Naive thymus-derived CD8-positive, alpha-beta T cell (primary cell): ENCODE measurements at regions not wholly inside any gene's neighbourhood (a gene's known extent, or its start where the extent isn't known, plus 50 kb on each side); places are given as distances from the start of the nearest gene placed in this dataset.

ENCODE experiments used
- ATAC-seq, 2 donors: fragments of 150-1000 bp; cut with Tn5 transposase in 1 of 2; sonication (Bioruptor Pico), chemical (Tn5 transposase) in 1 of 2; 1 replicate in 1 of 2; 2 replicates in 1 of 2; pipeline ENCODE4 v1.10.0; 2021; ENCODE audit warnings: mild to moderate bottlenecking in 2 of 2, moderate library complexity in 2 of 2
- POLR2A ChIA-PET: fragments of 350-600 bp; sonication (Branson Sonifier 250); formaldehyde crosslinking; loops from one replicate; lab custom pipeline; 2021; ENCODE audit warnings: antibody characterized with exemption; lab: Charles Lee
- DNase-seq, 10 donors: peaks; one replicate each; pipeline versions ENCODE4 v3.0.0 to v3.0.0-alpha.2; 2020 to 2022
- H3K27ac Mint-ChIP-seq, 10 donors: one replicate each; pipeline ENCODE4 v1.8.0; 2020 to 2022; ENCODE audit warnings: mild to moderate bottlenecking in 10 of 10, mixed read lengths in 10 of 10, moderate library complexity in 4 of 10, inconsistent platforms in 1 of 10
- H3K27me3 Mint-ChIP-seq, 5 donors: one replicate each; pipeline ENCODE4 v1.8.0; 2021 to 2022; ENCODE audit warnings: mixed read lengths in 5 of 5
- H3K36me3 Mint-ChIP-seq, 3 donors: one replicate each; pipeline ENCODE4 v1.8.0; 2020 to 2022; ENCODE audit warnings: mixed read lengths in 3 of 3, mild to moderate bottlenecking in 2 of 3, inconsistent platforms in 1 of 3
- H3K4me1 Mint-ChIP-seq, 4 donors: one replicate each; pipeline ENCODE4 v1.8.0; 2021 to 2022; ENCODE audit warnings: mixed read lengths in 4 of 4
- H3K4me3 Mint-ChIP-seq, 10 donors: one replicate each; pipeline ENCODE4 v1.8.0; 2020 to 2022; ENCODE audit warnings: mild to moderate bottlenecking in 10 of 10, mixed read lengths in 10 of 10, moderate library complexity in 6 of 10, inconsistent platforms in 1 of 10
- H3K9me3 Mint-ChIP-seq, 9 donors: one replicate each; pipeline ENCODE4 v1.8.0; 2020 to 2022; ENCODE audit warnings: mixed read lengths in 9 of 9, mild to moderate bottlenecking in 3 of 9, inconsistent platforms in 1 of 9, moderate library complexity in 1 of 9

DNA sequence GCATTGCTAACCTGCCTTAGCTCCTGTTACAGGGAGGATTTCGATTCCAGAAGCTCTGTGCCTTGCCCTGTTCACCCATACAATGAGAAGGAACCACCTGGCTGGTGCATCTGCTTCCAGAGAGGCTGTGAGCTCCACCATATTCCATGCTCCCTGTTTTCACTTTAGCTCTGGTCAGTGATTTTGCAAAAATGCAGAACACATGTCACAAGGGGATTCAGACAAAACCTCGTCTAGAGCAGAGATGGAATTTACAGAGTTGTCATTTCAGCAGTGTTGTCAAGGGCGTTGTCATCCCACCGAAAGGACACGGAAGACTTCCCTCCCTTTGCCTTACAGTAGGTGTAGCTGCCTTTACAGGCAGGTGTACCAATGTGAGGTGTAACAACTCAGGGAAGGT lies 223.0 kb upstream of the ARID1B start:
- H3K9me3 Mint-ChIP-seq, result no peaks in the 10 kb centered on the region
- ATAC-seq, result no peak
- POLR2A ChIA-PET, result no interaction called here

DNA sequence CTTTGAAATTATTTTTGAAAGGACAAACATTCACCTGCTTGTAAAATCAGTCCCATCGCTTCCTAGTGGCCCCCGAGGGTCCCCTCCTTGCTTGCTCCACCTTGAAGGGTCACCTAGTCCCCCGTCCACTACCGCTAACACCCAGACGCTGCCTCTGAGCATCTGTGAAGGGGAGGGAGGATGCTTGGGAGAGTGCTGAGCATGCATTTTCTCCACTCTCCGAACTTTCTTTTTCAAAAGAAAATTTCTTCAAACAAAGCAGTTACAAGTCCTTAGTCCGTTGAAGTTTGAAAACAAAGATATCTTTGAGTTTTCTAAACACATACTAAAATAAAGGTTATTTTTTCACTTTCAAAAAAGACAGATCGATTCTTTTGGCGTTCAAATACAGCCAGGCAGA lies 224.3 kb upstream of the ARID1B start:
- no peak for ATAC-seq
- no peak overlapping the region for H3K27ac Mint-ChIP-seq
- H3K4me1 Mint-ChIP-seq, result peaks cover 0 to 10% (median 2%) of the 10 kb centered on the region in 4 donors
- no peak overlapping the region for H3K4me3 Mint-ChIP-seq
- POLR2A ChIA-PET, result no interaction called here
- no peaks in the 10 kb centered on the region for H3K9me3 Mint-ChIP-seq
- H3K27me3 Mint-ChIP-seq, result peaks cover 0 to 10% (median 0%) of the 10 kb centered on the region in 5 donors
- H3K36me3 Mint-ChIP-seq, result no peaks in the 10 kb centered on the region
- no peak for DNase-seq

More for the DNA sequence above, 223.0 kb upstream of the ARID1B start:
- Mint-ChIP-seq H3K27me3 (peaks cover under 1 to 12% (median 3%) of the 10 kb centered on the region in 5 donors), H3K27ac (peak overlapping the region in 1 of 10 donors; percentile 63), H3K4me3 (no peak overlapping the region), H3K36me3 (no peaks in the 10 kb centered on the region), H3K4me1 (peaks cover 0 to 10% (median 2%) of the 10 kb centered on the region in 4 donors)
- DNase-seq, result no peak

DNA sequence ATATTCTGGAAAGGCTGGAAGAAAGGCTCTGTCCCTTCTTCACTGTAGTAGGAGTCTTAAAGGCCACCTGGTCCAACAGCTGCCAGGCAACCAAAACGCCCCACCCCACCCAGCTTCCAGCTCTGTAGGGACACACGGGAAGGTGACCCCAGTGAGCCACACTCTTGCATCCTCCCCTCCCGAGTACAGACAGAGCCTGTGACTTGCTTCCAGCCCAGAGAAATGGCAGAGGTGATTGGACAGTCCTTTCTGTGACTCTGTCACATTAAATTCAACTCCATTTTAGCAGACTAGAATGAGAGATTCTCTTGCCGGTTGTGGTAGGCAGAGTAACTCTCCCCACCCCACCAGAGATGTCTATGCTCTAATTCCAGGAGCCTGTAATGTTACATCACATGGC lies 226.2 kb upstream of the ARID1B start:
- Mint-ChIP-seq H3K4me3 (no peak overlapping the region), H3K9me3 (no peaks in the 10 kb centered on the region), H3K27ac (no peak overlapping the region), H3K27me3 (no peaks in the 10 kb centered on the region), H3K36me3 (no peaks in the 10 kb centered on the region), H3K4me1 (peaks cover 0 to 2% (median 0%) of the 10 kb centered on the region in 4 donors)
- no peak for DNase-seq
- ATAC-seq, result no peak
- POLR2A ChIA-PET, result no interaction called here

DNA sequence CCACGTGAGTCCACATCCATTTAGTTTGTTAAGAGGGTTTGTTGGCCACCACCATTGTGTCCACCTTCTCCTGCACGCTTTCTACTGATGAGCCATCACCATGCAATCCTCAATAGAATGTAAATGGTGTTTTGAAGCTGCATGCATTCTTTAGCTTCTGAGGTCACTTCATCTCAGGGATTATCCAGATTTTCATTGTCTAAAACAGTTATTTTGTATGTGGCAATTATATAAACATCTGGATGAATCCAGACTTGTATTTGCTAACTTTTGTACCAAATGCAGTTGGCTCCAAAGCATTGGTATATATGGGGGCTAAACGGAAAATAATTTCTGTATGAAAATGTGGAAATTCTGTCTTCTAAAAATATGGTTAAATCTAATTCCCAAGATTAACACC lies 231.2 kb upstream of the ARID1B start:
- DNase-seq, result no peak
- POLR2A ChIA-PET, result no interaction called here
- ATAC-seq, result no peak
- Mint-ChIP-seq H3K27ac (no peak overlapping the region), H3K36me3 (no peaks in the 10 kb centered on the region), H3K9me3 (no peaks in the 10 kb centered on the region), H3K4me1 (peaks cover 0 to 2% (median 0%) of the 10 kb centered on the region in 4 donors), H3K4me3 (no peak overlapping the region), H3K27me3 (peaks cover 0 to 2% (median 0%) of the 10 kb centered on the region in 5 donors)

DNA sequence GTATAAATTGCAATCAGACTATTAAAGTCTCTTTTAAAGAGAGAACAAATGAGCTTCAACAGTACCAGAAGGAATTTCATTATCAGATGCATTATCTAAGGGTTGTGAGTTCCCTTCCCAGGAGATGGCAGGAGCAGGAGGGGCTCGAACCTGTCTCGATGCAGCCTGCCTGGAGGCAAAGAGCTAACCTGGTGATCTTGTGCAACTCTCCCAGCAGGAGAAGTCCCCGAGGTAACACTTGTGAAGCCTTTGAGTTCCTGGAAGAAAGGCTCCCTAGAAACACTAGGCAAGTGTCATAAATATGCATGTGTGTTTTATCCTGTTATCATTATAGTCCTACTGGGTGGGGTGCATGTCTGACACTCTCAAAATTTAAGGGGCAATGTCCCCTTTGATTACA lies 232.2 kb upstream of the ARID1B start:
- Mint-ChIP-seq H3K36me3 (no peaks in the 10 kb centered on the region), H3K9me3 (no peaks in the 10 kb centered on the region), H3K4me1 (no peaks in the 10 kb centered on the region), H3K27ac (no peak overlapping the region), H3K27me3 (peaks cover 0 to 2% (median 0%) of the 10 kb centered on the region in 5 donors), H3K4me3 (no peak overlapping the region)
- POLR2A ChIA-PET, result interaction anchor here (0.5 kb wide), 1 partner anchor 18 kb away, joined by 4 read pairs; no protein-coding TSS in a partner anchor
- DNase-seq, result no peak
- ATAC-seq, result no peak

DNA sequence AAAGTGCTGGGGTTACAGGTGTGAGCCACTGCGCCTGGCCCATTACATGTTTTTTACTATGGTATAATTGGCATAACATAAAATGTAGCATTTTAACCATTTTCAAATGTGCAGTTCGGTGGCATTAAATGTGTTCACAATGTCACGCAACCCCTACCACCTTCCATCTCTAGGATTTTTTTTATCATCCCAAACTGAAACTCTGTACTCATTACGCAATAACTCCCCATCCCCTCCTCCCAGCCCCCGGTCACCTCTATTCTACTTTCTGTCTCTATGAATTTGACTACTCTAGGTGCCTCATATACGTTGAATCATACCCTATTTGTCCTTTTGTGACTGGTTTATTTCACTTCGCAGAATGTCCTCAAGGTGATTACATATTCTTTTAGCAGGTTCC lies 233.1 kb upstream of the ARID1B start:
- H3K9me3 Mint-ChIP-seq, result no peaks in the 10 kb centered on the region
- POLR2A ChIA-PET, result no interaction called here
- no peak overlapping the region for H3K27ac Mint-ChIP-seq
- no peaks in the 10 kb centered on the region for H3K36me3 Mint-ChIP-seq
- H3K27me3 Mint-ChIP-seq, result peaks cover 0 to 2% (median 0%) of the 10 kb centered on the region in 5 donors
- H3K4me1 Mint-ChIP-seq, result no peaks in the 10 kb centered on the region
- no peak overlapping the region for H3K4me3 Mint-ChIP-seq
- no peak for ATAC-seq
- DNase-seq, result no peak

DNA sequence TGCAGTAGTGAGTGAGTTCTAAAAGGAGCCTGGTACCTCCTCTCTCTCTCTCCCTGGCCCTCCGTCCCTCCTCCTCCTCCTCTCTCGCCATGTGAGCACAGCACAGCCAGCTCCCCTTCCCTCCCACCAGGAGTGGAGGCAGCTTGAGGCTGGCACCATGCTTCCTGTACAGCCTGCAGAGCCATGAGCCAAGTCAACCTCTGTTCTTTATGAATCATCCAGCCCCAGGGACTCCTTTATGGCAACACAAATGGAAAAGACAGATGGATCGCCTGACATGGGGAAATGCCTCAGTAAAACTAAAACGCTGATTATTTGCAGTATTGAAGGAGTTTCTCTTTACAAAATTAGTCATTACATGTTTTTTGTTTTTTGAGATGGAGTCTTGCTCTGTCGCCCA lies 233.7 kb upstream of the ARID1B start:
- no peaks in the 10 kb centered on the region for H3K4me1 Mint-ChIP-seq
- ATAC-seq, result no peak
- peaks cover 0 to 2% (median 0%) of the 10 kb centered on the region in 5 donors for H3K27me3 Mint-ChIP-seq

DNA sequence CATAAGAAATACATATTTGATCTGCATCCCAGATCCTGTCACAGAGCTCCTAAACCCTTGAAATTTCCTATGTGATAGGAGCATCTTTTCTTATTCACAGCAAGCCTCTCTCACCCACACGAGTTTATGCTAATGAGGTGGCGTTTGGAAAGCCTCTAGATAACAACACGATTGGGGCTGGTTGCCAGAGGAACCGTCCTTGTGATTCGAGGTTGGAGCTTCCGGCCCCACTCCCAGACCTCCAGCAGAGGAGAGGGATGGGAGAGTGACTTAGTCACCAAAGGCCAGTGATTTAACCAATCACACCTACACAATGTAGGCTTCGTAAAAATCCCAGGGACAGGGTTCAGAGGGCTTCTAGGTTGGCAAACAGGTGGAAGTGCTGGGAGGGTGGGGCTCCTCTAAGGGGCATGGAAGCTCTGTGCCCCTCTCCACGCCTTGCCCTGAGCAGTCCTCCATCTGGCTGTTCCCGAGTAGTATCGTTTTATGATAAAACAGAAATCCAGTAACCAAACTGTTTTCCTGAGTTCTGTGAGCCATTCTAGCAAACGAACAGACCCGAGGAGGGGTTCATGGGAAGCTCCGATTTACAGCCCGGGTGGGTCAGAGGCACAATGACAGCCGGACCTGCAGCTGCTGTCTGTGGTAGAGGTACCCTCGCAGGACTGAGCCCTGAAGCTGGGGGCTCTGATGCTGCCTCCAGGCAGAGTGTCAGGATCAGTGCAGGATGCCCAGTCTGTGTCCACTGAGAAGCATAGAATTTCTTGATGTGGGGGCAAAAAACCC lies 238.1 kb upstream of the ARID1B start:
- Mint-ChIP-seq H3K36me3 (no peaks in the 10 kb centered on the region), H3K27ac (no peak overlapping the region), H3K4me3 (no peak overlapping the region), H3K4me1 (no peaks in the 10 kb centered on the region), H3K9me3 (peaks cover 0 to 10% (median 0%) of the 10 kb centered on the region in 9 donors), H3K27me3 (peaks cover 0 to 2% (median 0%) of the 10 kb centered on the region in 5 donors)
- POLR2A ChIA-PET, result no interaction called here
- ATAC-seq (no peak), DNase-seq (no peak)

More for the DNA sequence above, 233.7 kb upstream of the ARID1B start:
- POLR2A ChIA-PET, result no interaction called here
- no peak for DNase-seq
- Mint-ChIP-seq H3K4me3 (no peak overlapping the region), H3K36me3 (no peaks in the 10 kb centered on the region), H3K27ac (peak overlapping the region in 2 of 10 donors; percentile 5 to 61), H3K9me3 (no peaks in the 10 kb centered on the region)

DNA sequence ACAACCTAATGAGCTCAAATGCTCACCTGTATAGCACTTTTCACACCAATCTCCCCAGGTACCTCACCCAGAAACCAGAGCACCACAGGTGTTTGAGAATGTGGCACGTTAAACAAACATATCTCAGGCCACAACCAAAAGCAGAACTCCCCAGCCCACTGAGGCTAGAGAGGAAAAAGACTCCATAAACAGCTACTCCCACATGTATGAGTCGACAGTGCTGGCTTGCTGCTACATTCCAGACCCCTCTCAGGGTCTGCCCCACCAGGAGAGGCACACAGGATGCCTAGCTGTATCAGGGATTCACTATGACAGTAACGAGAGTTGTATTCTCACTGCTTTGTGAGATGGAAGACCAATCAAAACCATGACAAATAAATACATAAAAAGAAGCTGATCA lies 242.6 kb upstream of the ARID1B start:
- POLR2A ChIA-PET, result no interaction called here
- no peaks in the 10 kb centered on the region for H3K36me3 Mint-ChIP-seq
- ATAC-seq, result no peak
- no peak overlapping the region for H3K4me3 Mint-ChIP-seq
- peak overlapping the region in 1 of 10 donors; percentile 7 for H3K27ac Mint-ChIP-seq
- peaks cover 0 to 10% (median 0%) of the 10 kb centered on the region in 9 donors for H3K9me3 Mint-ChIP-seq
- no peak for DNase-seq
- H3K27me3 Mint-ChIP-seq, result peaks cover 0 to 2% (median 0%) of the 10 kb centered on the region in 5 donors
- H3K4me1 Mint-ChIP-seq, result no peaks in the 10 kb centered on the region

DNA sequence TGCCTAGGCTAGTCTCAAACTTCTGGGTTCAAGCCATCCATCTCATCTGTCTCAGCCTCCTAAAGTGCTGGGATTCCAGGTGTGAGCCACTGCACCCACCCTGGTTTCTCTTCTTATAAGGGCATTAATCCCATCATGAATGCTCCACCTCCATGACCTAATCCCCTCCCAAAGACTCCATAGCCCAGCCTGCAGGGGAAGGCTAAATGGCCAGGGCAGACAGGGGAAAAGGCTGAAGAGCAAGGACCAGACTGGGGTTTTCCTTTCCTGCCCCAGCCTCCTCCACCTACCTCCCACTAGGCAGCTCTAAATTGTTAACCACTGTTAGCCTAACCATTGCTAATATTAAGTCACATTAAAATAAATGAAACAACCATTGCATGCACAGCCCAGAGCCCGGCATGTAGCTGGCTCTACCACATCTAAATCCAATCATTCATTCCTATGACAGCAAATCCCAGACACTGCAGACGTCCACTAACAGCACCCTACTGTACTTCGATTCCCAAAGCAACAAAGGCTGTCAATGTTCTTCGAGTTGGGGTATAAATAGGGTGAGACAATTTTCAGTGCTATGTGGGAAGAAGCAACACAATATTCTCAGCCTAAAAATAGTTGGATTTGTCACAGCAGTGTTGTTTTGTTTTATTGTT lies 243.2 kb upstream of the ARID1B start:
- H3K4me3 Mint-ChIP-seq, result no peak overlapping the region
- DNase-seq, result no peak
- H3K9me3 Mint-ChIP-seq, result peaks cover 0 to 10% (median 0%) of the 10 kb centered on the region in 9 donors
- ATAC-seq, result no peak
- H3K4me1 Mint-ChIP-seq, result no peaks in the 10 kb centered on the region
- no peak overlapping the region for H3K27ac Mint-ChIP-seq
- POLR2A ChIA-PET, result no interaction called here
- peaks cover 0 to 2% (median 0%) of the 10 kb centered on the region in 5 donors for H3K27me3 Mint-ChIP-seq
- H3K36me3 Mint-ChIP-seq, result no peaks in the 10 kb centered on the region

DNA sequence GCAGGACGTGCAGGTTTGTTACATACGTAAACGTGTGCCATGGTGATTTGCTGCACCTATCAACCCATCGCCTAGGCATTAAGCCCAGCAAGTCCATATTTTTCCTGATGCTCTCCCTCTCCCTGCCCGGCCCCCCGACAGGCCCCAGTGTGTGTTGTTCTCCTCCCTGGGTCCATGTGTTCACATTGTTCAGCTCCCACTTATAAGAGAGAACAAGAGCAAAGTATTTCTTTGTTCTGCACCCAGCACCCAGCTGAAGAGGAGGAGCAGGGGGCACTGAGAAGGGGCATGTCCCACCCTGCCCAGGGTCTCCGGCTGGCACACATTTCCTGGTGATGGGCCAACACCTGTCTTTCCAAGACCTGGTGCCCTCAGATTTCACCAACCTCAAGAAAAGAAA lies 251.1 kb upstream of the ARID1B start:
- POLR2A ChIA-PET, result no interaction called here
- H3K27me3 Mint-ChIP-seq, result no peaks in the 10 kb centered on the region
- DNase-seq (no peak), ATAC-seq (no peak)
- no peaks in the 10 kb centered on the region for H3K4me1 Mint-ChIP-seq
- H3K9me3 Mint-ChIP-seq, result peaks cover 0 to 5% (median 0%) of the 10 kb centered on the region in 9 donors
- no peak overlapping the region for H3K27ac Mint-ChIP-seq
- H3K36me3 Mint-ChIP-seq, result no peaks in the 10 kb centered on the region
- no peak overlapping the region for H3K4me3 Mint-ChIP-seq

DNA sequence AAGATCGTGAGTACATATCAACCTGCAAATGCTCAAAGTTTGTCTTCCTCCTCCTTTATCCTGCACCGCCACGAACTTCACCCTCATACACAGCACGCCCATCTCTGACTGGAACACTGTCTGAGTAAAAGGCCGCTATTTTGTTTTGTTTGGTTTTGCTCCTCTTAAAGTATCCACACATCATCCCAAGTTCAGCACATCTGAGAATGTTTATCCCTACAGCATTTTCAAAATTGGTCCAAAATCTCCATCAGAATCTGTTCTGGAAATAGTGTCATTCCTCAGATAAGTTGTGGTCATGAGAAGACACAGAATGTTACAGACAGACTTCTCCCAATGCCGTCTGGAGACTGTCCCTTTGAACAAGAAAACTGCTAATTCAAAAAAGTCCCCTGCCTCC lies 251.6 kb upstream of the ARID1B start:
- DNase-seq (no peak), ATAC-seq (no peak)
- no peaks in the 10 kb centered on the region for H3K36me3 Mint-ChIP-seq
- no peak overlapping the region for H3K4me3 Mint-ChIP-seq
- no peak overlapping the region for H3K27ac Mint-ChIP-seq
- H3K27me3 Mint-ChIP-seq, result no peaks in the 10 kb centered on the region
- POLR2A ChIA-PET, result no interaction called here
- no peaks in the 10 kb centered on the region for H3K4me1 Mint-ChIP-seq
- H3K9me3 Mint-ChIP-seq, result peaks cover 0 to 5% (median 0%) of the 10 kb centered on the region in 9 donors

DNA sequence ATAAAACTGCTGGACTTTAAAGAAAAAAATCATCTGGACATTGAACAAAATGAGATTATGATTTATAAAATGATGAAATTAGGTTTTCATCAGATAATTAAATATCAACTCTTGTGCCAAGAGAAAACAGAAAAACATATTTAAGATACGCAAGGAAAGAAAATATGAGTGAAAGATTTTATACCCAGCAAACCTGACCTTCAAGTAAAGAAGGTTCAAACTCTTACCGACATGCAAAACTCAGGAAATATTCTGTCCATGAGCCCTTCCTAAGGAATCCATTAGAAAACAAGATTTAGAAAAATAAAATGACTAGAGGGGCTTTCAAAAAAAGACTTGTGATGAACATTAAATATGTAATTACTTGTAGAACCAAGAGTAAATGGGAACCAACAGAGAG lies 257.2 kb upstream of the ARID1B start:
- POLR2A ChIA-PET, result no interaction called here
- H3K9me3 Mint-ChIP-seq, result peaks cover 0 to 29% (median 11%) of the 10 kb centered on the region in 9 donors

More for the DNA sequence above, 257.2 kb upstream of the ARID1B start:
- Mint-ChIP-seq H3K27me3 (peaks cover 0 to 2% (median 0%) of the 10 kb centered on the region in 5 donors), H3K4me1 (no peaks in the 10 kb centered on the region), H3K27ac (no peak overlapping the region), H3K4me3 (no peak overlapping the region), H3K36me3 (peaks cover 0 to 22% (median 7%) of the 10 kb centered on the region in 3 donors)
- DNase-seq (no peak), ATAC-seq (no peak)
